ENCODE measurements at regions not wholly inside any gene's neighbourhood (a gene's known extent, or its start where the extent isn't known, plus 50 kb on each side); places are given as distances from the start of the nearest gene placed in this dataset.

GRCh38 chr7:153382641-153383101, 623.1 kb downstream of the ACTR3B start:
- TF ChIP-seq CTCF (IDR thresholded peaks at IDR 0.05 in 8 of 11, conservative IDR thresholded peaks at IDR 0.05 in 3 of 11) (no peak), POLR2AphosphoS5 (IDR thresholded peaks at IDR 0.05) (no peak)

Data from spleen (tissue), 7 donors.